Naive thymus-derived CD4-positive, alpha-beta T cell (primary cell): ENCODE measurements at regions not wholly inside any gene's neighbourhood (a gene's known extent, or its start where the extent isn't known, plus 50 kb on each side); places are given as distances from the start of the nearest gene placed in this dataset.

Experiments
- ATAC-seq: fragments of 150-1000 bp; cut with Tn5 transposase; 2 replicates; pipeline ENCODE4 v1.10.0; 2021; ENCODE audit warnings: mild to moderate bottlenecking, moderate library complexity
- CTCF ChIA-PET: fragments of 350-600 bp; sonication (Branson Sonifier 250); formaldehyde crosslinking; loops from one replicate; lab custom pipeline; 2021; ENCODE audit warnings: antibody characterized with exemption; lab: Charles Lee
- POLR2A ChIA-PET: fragments of 350-600 bp; sonication (Branson Sonifier 250); formaldehyde crosslinking; loops from one replicate; lab custom pipeline; 2021; ENCODE audit warnings: antibody characterized with exemption, inconsistent platforms; lab: Charles Lee
- DNase-seq, 9 donors: peaks; one replicate each; pipeline versions ENCODE4 v3.0.0 to v3.0.0-alpha.2; 2020 to 2022; ENCODE audit warnings: mixed read lengths in 1 of 9
- H3K27ac ChIP-seq: one replicate; pipeline ENCODE4 v1.7.0; 2013; ENCODE audit warnings: mild to moderate bottlenecking, low read depth, low read length, moderate library complexity
- H3K27me3 ChIP-seq, 2 donors: one replicate each; pipeline ENCODE4 v1.7.0; 2013; ENCODE audit warnings: low read length in 2 of 2, mild to moderate bottlenecking in 2 of 2, moderate library complexity in 2 of 2; ENCODE audit not compliant: control insufficient read depth in 2 of 2, insufficient read depth in 2 of 2
- H3K36me3 ChIP-seq, 3 experiments: 1 replicate in 2 of 3; 2 replicates in 1 of 3; pipeline ENCODE4 v1.7.0; 2013; ENCODE audit warnings: low read length in 3 of 3, mild to moderate bottlenecking in 3 of 3, moderate library complexity in 1 of 3; ENCODE audit not compliant: insufficient read depth in 3 of 3, control insufficient read depth in 2 of 3
- H3K4me1 ChIP-seq, 2 donors: one replicate each; pipeline ENCODE4 v1.7.0; 2013; ENCODE audit warnings: low read length in 2 of 2, mild to moderate bottlenecking in 2 of 2, moderate library complexity in 1 of 2; ENCODE audit not compliant: control insufficient read depth in 2 of 2, insufficient read depth in 2 of 2
- H3K4me3 ChIP-seq: 2 replicates; pipeline ENCODE4 v1.7.0; 2013; ENCODE audit warnings: mild to moderate bottlenecking, low read length
- H3K9me3 ChIP-seq, 3 experiments: 1 replicate in 2 of 3; 2 replicates in 1 of 3; pipeline ENCODE4 v1.7.0; 2013; ENCODE audit warnings: low read length in 3 of 3; ENCODE audit not compliant: control insufficient read depth in 2 of 3
- H3K27ac Mint-ChIP-seq, 9 donors: one replicate each; pipeline ENCODE4 v1.8.0; 2020 to 2022; ENCODE audit warnings: mixed read lengths in 9 of 9, mild to moderate bottlenecking in 8 of 9, moderate library complexity in 5 of 9, inconsistent platforms in 2 of 9
- H3K27me3 Mint-ChIP-seq, 5 donors: one replicate each; pipeline ENCODE4 v1.8.0; 2021 to 2022; ENCODE audit warnings: mixed read lengths in 5 of 5, mild to moderate bottlenecking in 1 of 5
- H3K36me3 Mint-ChIP-seq, 5 donors: one replicate each; pipeline ENCODE4 v1.8.0; 2020 to 2022; ENCODE audit warnings: mixed read lengths in 5 of 5, mild to moderate bottlenecking in 3 of 5, inconsistent platforms in 1 of 5
- H3K4me1 Mint-ChIP-seq, 7 donors: one replicate each; pipeline ENCODE4 v1.8.0; 2020 to 2022; ENCODE audit warnings: mixed read lengths in 7 of 7, mild to moderate bottlenecking in 3 of 7, inconsistent platforms in 1 of 7
- H3K4me3 Mint-ChIP-seq, 10 donors: one replicate each; pipeline ENCODE4 v1.8.0; 2020 to 2022; ENCODE audit warnings: mild to moderate bottlenecking in 10 of 10, mixed read lengths in 10 of 10, moderate library complexity in 6 of 10, inconsistent platforms in 2 of 10
- H3K9me3 Mint-ChIP-seq, 11 donors: one replicate each; pipeline ENCODE4 v1.8.0; 2020 to 2022; ENCODE audit warnings: mixed read lengths in 11 of 11, mild to moderate bottlenecking in 4 of 11, inconsistent platforms in 1 of 11, moderate library complexity in 1 of 11
- intact Hi-C, 2 donors: fragments of 100-400 bp; cut with micrococcal nuclease; formaldehyde crosslinking; loops; one replicate each; pipeline ENCODE4 v1.15.1; 2023

DNA sequence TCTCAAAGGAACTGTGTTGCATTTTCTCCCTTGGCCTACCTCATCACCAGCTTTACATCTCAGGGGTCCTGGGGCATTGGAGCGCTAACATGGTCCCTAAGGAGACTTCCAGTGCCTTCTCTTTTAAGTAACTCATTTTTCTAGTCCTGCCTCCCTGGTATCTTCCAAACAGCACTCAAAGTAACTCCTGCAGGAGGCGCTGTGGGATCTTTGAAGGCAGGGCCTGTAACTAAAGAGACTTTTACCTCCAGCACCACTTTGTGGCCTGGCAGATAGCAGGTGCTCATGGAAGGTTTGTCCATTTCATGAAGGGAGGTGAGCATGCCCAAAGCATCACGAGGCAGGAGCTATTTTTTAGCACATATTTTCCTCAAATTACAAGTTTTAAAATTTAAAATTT lies 411.0 kb upstream of the GYPC start:
- H3K4me3 Mint-ChIP-seq: no peak overlapping the region
- no peak overlapping the region for H3K4me3 ChIP-seq
- ATAC-seq (no peak), DNase-seq (peak in 3 of 9 donors; percentile 4 to 9 (median 7))
- H3K27me3 ChIP-seq: no peaks in the 10 kb centered on the region
- H3K27ac ChIP-seq: no peak overlapping the region
- no peaks in the 10 kb centered on the region for H3K4me1 ChIP-seq
- H3K27me3 Mint-ChIP-seq: peaks cover 0 to 33% (median 21%) of the 10 kb centered on the region in 5 donors
- POLR2A ChIA-PET: no interaction called here
- no peaks in the 10 kb centered on the region for H3K9me3 ChIP-seq
- H3K36me3 ChIP-seq: no peaks in the 10 kb centered on the region
- H3K36me3 Mint-ChIP-seq: no peaks in the 10 kb centered on the region
- H3K4me1 Mint-ChIP-seq: no peaks in the 10 kb centered on the region
- H3K27ac Mint-ChIP-seq: no peak overlapping the region
- CTCF ChIA-PET: no interaction called here
- intact Hi-C loops: loop anchor here in 1 of 2 donors (1.0 kb wide), 1 partner anchor 532 kb away; no protein-coding TSS in a partner anchor
- H3K9me3 Mint-ChIP-seq: no peaks in the 10 kb centered on the region

GRCh38 chr2:126253669-126254068 lies 402.3 kb upstream of the GYPC start:
- intact Hi-C loops: no loop called here
- DNase-seq: no peak
- ChIA-PET CTCF (no interaction called here), POLR2A (no interaction called here)
- Histone ChIP-seq H3K36me3 (no peaks in the 10 kb centered on the region), H3K27ac (no peak overlapping the region), H3K4me1 (no peaks in the 10 kb centered on the region), H3K27me3 (no peaks in the 10 kb centered on the region), H3K4me3 (no peak overlapping the region), H3K9me3 (no peaks in the 10 kb centered on the region)
- no peak for ATAC-seq
- Mint-ChIP-seq H3K36me3 (no peaks in the 10 kb centered on the region), H3K27me3 (peaks cover 0 to 20% (median 6%) of the 10 kb centered on the region in 5 donors), H3K4me3 (no peak overlapping the region), H3K9me3 (peaks cover 0 to 2% (median 0%) of the 10 kb centered on the region in 11 donors), H3K4me1 (no peaks in the 10 kb centered on the region), H3K27ac (no peak overlapping the region)

DNA sequence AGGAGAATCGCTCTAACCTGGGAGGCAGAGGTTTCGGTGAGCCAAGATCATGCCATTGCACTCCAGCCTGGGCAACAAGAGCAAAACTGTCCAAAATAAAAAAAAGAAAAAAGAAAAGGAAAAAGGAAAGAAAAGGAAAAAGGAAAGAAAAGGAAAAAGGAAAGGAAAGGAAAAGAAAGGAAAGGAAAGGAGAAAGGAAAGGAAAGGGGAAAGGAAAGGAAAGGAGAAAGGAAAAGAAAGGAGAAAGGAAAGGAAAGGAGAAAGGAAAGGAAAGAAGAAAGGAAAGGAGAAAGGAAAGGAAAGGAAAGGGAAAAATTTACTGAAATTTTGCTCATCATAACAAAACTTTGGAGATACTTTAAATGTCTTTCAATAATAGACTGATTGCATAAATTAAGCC lies 391.3 kb upstream of the GYPC start:
- H3K4me3 ChIP-seq: no peak overlapping the region
- Mint-ChIP-seq H3K4me3 (no peak overlapping the region), H3K9me3 (peaks cover 0 to 3% (median 0%) of the 10 kb centered on the region in 11 donors), H3K27me3 (peaks cover 0 to 31% (median 26%) of the 10 kb centered on the region in 5 donors), H3K36me3 (no peaks in the 10 kb centered on the region), H3K4me1 (no peaks in the 10 kb centered on the region), H3K27ac (no peak overlapping the region)
- no peaks in the 10 kb centered on the region for H3K9me3 ChIP-seq
- DNase-seq: no peak
- ATAC-seq: no peak
- CTCF ChIA-PET: no interaction called here
- no peak overlapping the region for H3K27ac ChIP-seq
- POLR2A ChIA-PET: no interaction called here
- intact Hi-C loops: no loop called here
- no peaks in the 10 kb centered on the region for H3K27me3 ChIP-seq
- H3K36me3 ChIP-seq: no peaks in the 10 kb centered on the region
- H3K4me1 ChIP-seq: no peaks in the 10 kb centered on the region

DNA sequence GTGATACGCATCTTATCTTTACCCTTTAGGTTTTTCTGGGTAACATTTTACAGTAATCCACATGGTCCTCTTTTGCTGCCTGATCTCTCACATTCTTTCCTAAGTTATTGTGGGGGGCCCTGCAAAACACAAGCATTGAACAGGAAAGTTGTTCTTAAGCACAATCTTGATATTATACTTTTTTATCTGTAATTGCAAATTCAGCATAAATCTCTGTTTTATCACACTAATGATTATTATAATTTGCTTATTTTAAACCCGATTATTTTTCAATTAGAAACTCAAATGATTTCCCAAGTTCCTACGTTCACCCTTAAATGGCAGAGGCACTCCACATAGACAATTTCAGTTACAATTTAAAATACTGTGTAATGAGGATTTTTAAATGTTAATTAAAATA lies 386.0 kb upstream of the GYPC start:
- Mint-ChIP-seq H3K27ac (no peak overlapping the region), H3K4me1 (no peaks in the 10 kb centered on the region), H3K36me3 (no peaks in the 10 kb centered on the region), H3K9me3 (no peaks in the 10 kb centered on the region), H3K4me3 (no peak overlapping the region), H3K27me3 (peaks cover 0 to 20% (median 6%) of the 10 kb centered on the region in 5 donors)
- no peaks in the 10 kb centered on the region for H3K9me3 ChIP-seq
- no peaks in the 10 kb centered on the region for H3K36me3 ChIP-seq
- CTCF ChIA-PET: no interaction called here
- POLR2A ChIA-PET: no interaction called here
- ATAC-seq (no peak), DNase-seq (no peak)
- no peak overlapping the region for H3K4me3 ChIP-seq
- no peak overlapping the region for H3K27ac ChIP-seq
- no peaks in the 10 kb centered on the region for H3K4me1 ChIP-seq
- peaks cover 0 to 5% of the 10 kb centered on the region in 2 donors for H3K27me3 ChIP-seq
- intact Hi-C loops: no loop called here

DNA sequence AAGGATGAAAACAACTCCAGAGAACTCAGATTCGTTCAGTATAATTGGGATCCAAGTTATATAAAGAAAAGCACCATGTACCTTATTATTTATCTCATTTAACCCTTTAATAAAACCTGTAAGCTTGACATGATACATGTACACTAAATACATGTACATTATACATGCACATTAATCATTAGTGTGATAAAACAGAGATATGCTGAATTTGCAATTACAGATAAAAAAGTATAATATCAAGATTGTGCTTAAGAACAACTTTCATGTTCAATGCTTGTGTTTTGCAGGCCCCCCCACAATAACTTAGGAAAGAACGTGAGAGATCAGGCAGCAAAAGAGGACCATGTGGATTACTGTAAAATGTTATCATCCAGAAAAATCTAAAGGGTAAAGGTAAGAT lies 385.4 kb upstream of the GYPC start:
- no peak for ATAC-seq
- intact Hi-C loops: no loop called here
- H3K27me3 Mint-ChIP-seq: peaks cover 0 to 24% (median 6%) of the 10 kb centered on the region in 5 donors
- ChIA-PET POLR2A (no interaction called here), CTCF (no interaction called here)
- peaks cover 0 to 5% of the 10 kb centered on the region in 2 donors for H3K27me3 ChIP-seq
- DNase-seq: no peak
- no peak overlapping the region for H3K4me3 ChIP-seq
- no peaks in the 10 kb centered on the region for H3K36me3 Mint-ChIP-seq
- H3K27ac ChIP-seq: no peak overlapping the region
- H3K9me3 Mint-ChIP-seq: no peaks in the 10 kb centered on the region
- no peaks in the 10 kb centered on the region for H3K36me3 ChIP-seq
- H3K9me3 ChIP-seq: no peaks in the 10 kb centered on the region
- no peak overlapping the region for H3K4me3 Mint-ChIP-seq
- H3K4me1 ChIP-seq: no peaks in the 10 kb centered on the region
- H3K27ac Mint-ChIP-seq: no peak overlapping the region
- no peaks in the 10 kb centered on the region for H3K4me1 Mint-ChIP-seq

- Histone ChIP-seq H3K4me1 (no peaks in the 10 kb centered on the region), H3K9me3 (no peaks in the 10 kb centered on the region), H3K27ac (no peak overlapping the region), H3K27me3 (peaks cover 0 to 5% of the 10 kb centered on the region in 2 donors), H3K4me3 (no peak overlapping the region), H3K36me3 (no peaks in the 10 kb centered on the region)
- DNase-seq (no peak), ATAC-seq (no peak)
- no peak overlapping the region for H3K27ac Mint-ChIP-seq
- CTCF ChIA-PET: no interaction called here
- intact Hi-C loops: no loop called here
- H3K9me3 Mint-ChIP-seq: no peaks in the 10 kb centered on the region
- no peaks in the 10 kb centered on the region for H3K4me1 Mint-ChIP-seq
- POLR2A ChIA-PET: no interaction called here
- H3K36me3 Mint-ChIP-seq: no peaks in the 10 kb centered on the region
- H3K4me3 Mint-ChIP-seq: no peak overlapping the region
- H3K27me3 Mint-ChIP-seq: peaks cover 0 to 30% (median 6%) of the 10 kb centered on the region in 5 donors
These were observed 383.6 kb upstream of the GYPC start for GRCh38 chr2:126272401-126272800.

DNA sequence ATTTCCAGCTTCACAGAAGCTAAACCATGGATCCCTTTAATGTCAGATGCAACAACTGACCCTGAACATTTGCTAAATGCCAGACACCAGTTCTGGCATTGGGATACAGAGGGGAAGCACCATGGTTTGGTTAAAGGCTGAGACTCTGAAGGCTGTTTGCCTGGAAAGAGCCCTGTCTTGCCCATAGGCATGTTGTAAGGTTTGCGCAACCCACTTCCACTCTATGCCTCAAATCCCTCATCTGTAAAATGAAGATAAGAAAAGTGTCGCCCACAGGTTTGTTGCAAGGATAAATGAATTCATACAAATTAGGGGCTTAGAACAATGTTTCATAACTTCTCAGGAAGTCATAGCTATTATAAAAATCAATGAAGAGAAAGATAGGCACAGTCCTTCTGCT lies 380.9 kb upstream of the GYPC start:
- intact Hi-C loops: no loop called here
- Histone ChIP-seq H3K4me1 (no peaks in the 10 kb centered on the region), H3K27me3 (peaks cover 0 to 5% of the 10 kb centered on the region in 2 donors), H3K9me3 (no peaks in the 10 kb centered on the region), H3K4me3 (no peak overlapping the region), H3K36me3 (no peaks in the 10 kb centered on the region), H3K27ac (no peak overlapping the region)
- ATAC-seq (no peak), DNase-seq (no peak)
- Mint-ChIP-seq H3K36me3 (no peaks in the 10 kb centered on the region), H3K9me3 (no peaks in the 10 kb centered on the region), H3K4me3 (no peak overlapping the region), H3K4me1 (no peaks in the 10 kb centered on the region), H3K27me3 (peaks cover 0 to 25% (median 6%) of the 10 kb centered on the region in 5 donors), H3K27ac (no peak overlapping the region)
- ChIA-PET CTCF (no interaction called here), POLR2A (no interaction called here)
